Fibroblast of pulmonary artery (primary cell): ENCODE measurements at regions not wholly inside any gene's neighbourhood (a gene's known extent, or its start where the extent isn't known, plus 50 kb on each side); places are given as distances from the start of the nearest gene placed in this dataset.
A peak's percentile ranks its signal among the peaks of the same experiment; 100 is the strongest.

ENCODE experiments used
- DNase-seq: peaks from one replicate; pipeline ENCODE4 v3.0.0-alpha.2; 2010; ENCODE audit warnings: low read depth
- H3K4me3 ChIP-seq: replicated peaks from 2 replicates; pipeline ENCODE4 v1.5.1; 2011; ENCODE audit warnings: low read depth, mild to moderate bottlenecking, control low read depth, low read length, moderate library complexity
- TF ChIP-seq, protein P1 (sequence below): IDR thresholded peaks from 2 replicates; pipeline ENCODE4 v1.5.1; 2011; ENCODE audit warnings: mild to moderate bottlenecking, control low read depth, low read length, inconsistent platforms; ENCODE audit errors: missing control alignments

- no peak overlapping the region for H3K4me3 ChIP-seq
- peak; percentile 73 for DNase-seq
- TF ChIP-seq, protein P1, sequence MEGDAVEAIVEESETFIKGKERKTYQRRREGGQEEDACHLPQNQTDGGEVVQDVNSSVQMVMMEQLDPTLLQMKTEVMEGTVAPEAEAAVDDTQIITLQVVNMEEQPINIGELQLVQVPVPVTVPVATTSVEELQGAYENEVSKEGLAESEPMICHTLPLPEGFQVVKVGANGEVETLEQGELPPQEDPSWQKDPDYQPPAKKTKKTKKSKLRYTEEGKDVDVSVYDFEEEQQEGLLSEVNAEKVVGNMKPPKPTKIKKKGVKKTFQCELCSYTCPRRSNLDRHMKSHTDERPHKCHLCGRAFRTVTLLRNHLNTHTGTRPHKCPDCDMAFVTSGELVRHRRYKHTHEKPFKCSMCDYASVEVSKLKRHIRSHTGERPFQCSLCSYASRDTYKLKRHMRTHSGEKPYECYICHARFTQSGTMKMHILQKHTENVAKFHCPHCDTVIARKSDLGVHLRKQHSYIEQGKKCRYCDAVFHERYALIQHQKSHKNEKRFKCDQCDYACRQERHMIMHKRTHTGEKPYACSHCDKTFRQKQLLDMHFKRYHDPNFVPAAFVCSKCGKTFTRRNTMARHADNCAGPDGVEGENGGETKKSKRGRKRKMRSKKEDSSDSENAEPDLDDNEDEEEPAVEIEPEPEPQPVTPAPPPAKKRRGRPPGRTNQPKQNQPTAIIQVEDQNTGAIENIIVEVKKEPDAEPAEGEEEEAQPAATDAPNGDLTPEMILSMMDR: peak; percentile 16
Measured at GRCh38 chrX:42102586-42103282, 179.4 kb upstream of the CASK start.

DNA sequence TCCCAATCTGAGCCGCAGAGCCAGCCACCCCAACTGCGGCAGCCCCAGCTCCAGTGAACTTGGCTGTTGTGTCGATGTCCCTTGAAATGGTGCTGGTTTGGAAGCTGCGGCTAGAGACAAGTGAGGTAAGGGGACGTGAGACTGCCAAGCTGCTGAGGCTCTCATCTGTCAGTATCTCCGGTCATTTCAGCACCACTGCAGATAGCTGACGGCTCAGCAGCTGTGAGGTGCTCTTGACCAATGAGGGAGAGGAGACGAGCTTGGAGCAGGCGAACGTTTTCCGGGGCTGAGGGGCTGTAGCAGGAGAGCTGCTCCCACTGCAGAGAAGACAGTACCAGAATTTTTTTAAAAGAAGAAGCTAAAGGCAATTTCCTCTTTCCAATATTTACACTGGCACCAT, 175.5 kb upstream of the CASK start:
- peak; percentile 34 for DNase-seq
- TF ChIP-seq, protein P1: no peak
- H3K4me3 ChIP-seq: no peak overlapping the region

GRCh38 chrX:42097486-42097885, 174.1 kb upstream of the CASK start:
- TF ChIP-seq, protein P1: no peak
- DNase-seq: no peak
- H3K4me3 ChIP-seq: no peak overlapping the region

DNA sequence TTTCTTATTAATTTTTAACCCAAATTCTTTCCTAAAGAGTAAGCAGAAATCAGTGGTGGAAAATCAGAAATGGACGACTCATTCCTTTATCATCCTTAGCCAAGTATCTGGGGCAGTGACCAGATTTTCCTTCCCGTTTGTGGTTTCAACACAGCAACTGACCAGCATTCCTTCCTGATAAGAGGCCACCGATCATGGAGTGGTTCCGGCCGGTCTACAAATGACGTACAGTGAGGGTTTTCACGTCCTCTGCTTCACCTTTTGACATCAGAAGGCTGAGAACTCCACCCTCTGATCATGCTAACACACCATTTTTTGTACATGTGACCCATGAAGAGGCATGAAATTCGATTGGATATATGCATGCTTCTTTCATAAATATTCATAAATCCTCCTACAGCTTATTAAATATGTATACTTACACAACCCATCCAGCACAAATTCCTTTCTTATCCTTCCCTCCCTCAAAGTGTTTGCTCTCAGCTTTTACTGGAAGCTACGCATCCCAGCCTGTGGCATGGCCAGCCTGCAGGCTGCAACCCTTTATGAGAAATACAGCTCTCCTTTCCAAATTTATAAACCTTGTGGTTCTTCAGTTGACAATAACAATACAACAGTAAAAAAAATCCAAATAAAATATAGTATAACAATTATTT, 173.0 kb upstream of the CASK start:
- H3K4me3 ChIP-seq: no peak overlapping the region
- DNase-seq: peak; percentile 98
- TF ChIP-seq, protein P1: no peak

GRCh38 chrX:42094218-42094617, 170.9 kb upstream of the CASK start:
- TF ChIP-seq, protein P1: no peak
- no peak overlapping the region for H3K4me3 ChIP-seq
- DNase-seq: peak; percentile 70

- peak; percentile 66 for DNase-seq
- H3K4me3 ChIP-seq: no peak overlapping the region
- TF ChIP-seq, protein P1: no peak
Measured at GRCh38 chrX:42093756-42094155, 170.4 kb upstream of the CASK start.
